NCI-H2081 (cell line): ENCODE measurements at regions not wholly inside any gene's neighbourhood (a gene's known extent, or its start where the extent isn't known, plus 50 kb on each side); places are given as distances from the start of the nearest gene placed in this dataset.
"Not testable (repeated sequence)": the region's sequence is repeated elsewhere in the genome, so short reads cannot be mapped to it uniquely, and the experiment has no call there.

Experiments used
- DNase-seq, 2 experiments: peaks; one replicate each; lab custom pipeline; 2025; lab: John Stamatoyannopoulos, UW

GRCh38 chr16:29578898-29579297 is 72.7 kb upstream of the NPIPB12 start:
- DNase-seq = not testable (repeated sequence)

- DNase-seq = not testable (repeated sequence)
These were observed 75.6 kb upstream of the NPIPB12 start for GRCh38 chr16:29581764-29582163.

GRCh38 chr16:29591919-29592318 is 71.1 kb upstream of the SPN start:
- DNase-seq = not testable (repeated sequence)

- DNase-seq = not testable (repeated sequence)
These were observed 68.7 kb upstream of the SPN start for GRCh38 chr16:29594269-29594925.

- DNase-seq = peak; percentile 62 to 75
These were observed 67.9 kb upstream of the SPN start for GRCh38 chr16:29594926-29595838.

- DNase-seq = not testable (repeated sequence)
These were observed 66.0 kb upstream of the SPN start for GRCh38 chr16:29597030-29597429.

- peak in 1 of 2 experiments; percentile 22 for DNase-seq
These were observed 62.7 kb upstream of the SPN start for GRCh38 chr16:29600111-29601000.

GRCh38 chr16:29602247-29602625 is 60.8 kb upstream of the SPN start:
- DNase-seq = not testable (repeated sequence)

GRCh38 chr16:29602683-29603088 is 60.4 kb upstream of the SPN start:
- not testable (repeated sequence) for DNase-seq

GRCh38 chr16:29604631-29605549 is 58.2 kb upstream of the SPN start:
- DNase-seq = not testable (repeated sequence)

- DNase-seq = not testable (repeated sequence)
These were observed 57.3 kb upstream of the SPN start for GRCh38 chr16:29605593-29606205.

- not testable (repeated sequence) for DNase-seq
These were observed 56.2 kb upstream of the SPN start for GRCh38 chr16:29606669-29607427.

- DNase-seq = not testable (repeated sequence)
These were observed 55.6 kb upstream of the SPN start for GRCh38 chr16:29607428-29607823.

GRCh38 chr16:29612381-29613306 is 50.4 kb upstream of the SPN start:
- not testable (repeated sequence) for DNase-seq
